ENCODE measurements at regions not wholly inside any gene's neighbourhood (a gene's known extent, or its start where the extent isn't known, plus 50 kb on each side); places are given as distances from the start of the nearest gene placed in this dataset.
A peak's percentile ranks its signal among the peaks of the same experiment; 100 is the strongest.

DNA sequence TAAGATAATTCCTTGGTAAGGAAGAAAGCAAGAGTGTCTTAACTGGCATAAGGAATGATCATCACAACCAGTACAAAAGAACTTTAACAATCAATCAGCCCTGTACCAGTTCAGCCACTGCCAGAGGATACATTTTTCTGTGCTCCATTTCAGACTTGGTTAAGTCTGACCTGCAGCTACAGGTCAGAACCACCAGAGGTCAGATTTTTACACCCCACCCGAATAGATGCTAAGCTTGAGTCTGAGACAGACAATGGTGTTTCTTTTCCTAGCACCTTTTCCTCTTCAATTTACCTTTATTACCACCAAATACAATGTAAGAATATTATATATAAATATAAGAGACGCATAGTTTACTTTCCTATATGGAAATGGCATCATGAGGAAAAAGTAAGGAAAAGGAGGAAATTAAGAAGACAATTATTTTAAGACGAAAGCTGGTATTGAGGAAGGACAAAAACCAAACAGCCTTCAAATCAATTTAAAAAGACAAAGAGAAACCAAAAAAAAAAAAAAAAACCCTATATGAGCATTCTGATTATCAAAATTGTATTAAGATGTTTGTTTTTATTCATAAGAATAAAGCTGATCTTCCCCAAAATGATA, 215.3 kb upstream of the TTC29 start:
- H3K36me3 Mint-ChIP-seq (ENCODE audit: insufficient read depth in 1 of 3, low read depth in 3 of 3): no peaks in the 10 kb centered on the region
- Histone ChIP-seq H3K79me1 (ENCODE audit: insufficient read depth, low read depth, low read length, poor library complexity, severe bottlenecking) (no peaks in the 10 kb centered on the region), H3K27me3 (ENCODE audit: insufficient read depth, low read length) (no peaks in the 10 kb centered on the region), H4K5ac (ENCODE audit: insufficient read length, low read depth, low read length) (no peak overlapping the region), H2BK12ac (ENCODE audit: insufficient read length, low read depth, low read length) (no peak overlapping the region), H3K9me3 (ENCODE audit: control insufficient read depth, low read depth, low read length) (no peaks in the 10 kb centered on the region), H3K9ac (ENCODE audit: extremely low read depth, insufficient read length, low read length) (no peak overlapping the region), H2BK15ac (ENCODE audit: low read depth, low read length) (no peak overlapping the region), H3K23me2 (ENCODE audit: insufficient read length, low read depth, low read length, poor library complexity, severe bottlenecking) (no peaks in the 10 kb centered on the region), H2AK5ac (ENCODE audit: insufficient read length, low read length) (no peak overlapping the region), H3K4me2 (ENCODE audit: insufficient read depth, insufficient read length, low read length) (no peak overlapping the region), H4K8ac (replicated peaks; ENCODE audit: insufficient read length, low read depth, low read length) (no peak overlapping the region), H3T11ph (ENCODE audit: low read length) (no peak overlapping the region), H2BK5ac (ENCODE audit: insufficient read length, low read length) (no peak overlapping the region), H2BK20ac (ENCODE audit: low read depth, low read length, poor library complexity, severe bottlenecking) (no peak overlapping the region), H4K20me1 (ENCODE audit: control insufficient read depth, insufficient read depth, insufficient read length) (no peaks in the 10 kb centered on the region), H2BK120ac (ENCODE audit: low read depth, low read length, poor library complexity, severe bottlenecking) (no peak overlapping the region), H3K56ac (ENCODE audit: insufficient read length, low read depth, low read length) (no peak overlapping the region), H2AFZ (ENCODE audit: low read length) (no peak overlapping the region), H3K23ac (ENCODE audit: insufficient read length, low read depth, low read length) (no peak overlapping the region), H3K27ac (ENCODE audit: insufficient read length, low read depth, low read length) (no peak overlapping the region), H4K91ac (ENCODE audit: insufficient read length, low read depth, low read length) (no peak overlapping the region), H3K4me1 (ENCODE audit: insufficient read depth, low read length) (no peaks in the 10 kb centered on the region), H3K18ac (ENCODE audit: insufficient read length, low read depth, low read length) (no peak overlapping the region), H3K4ac (ENCODE audit: low read depth, low read length) (no peak overlapping the region), H3K14ac (ENCODE audit: insufficient read depth, low read length) (no peak overlapping the region), H3K79me2 (ENCODE audit: insufficient read depth, low read length) (no peaks in the 10 kb centered on the region)
- no CpG with 5 or more reads among the region's 3 CpGs for WGBS (ENCODE audit: extremely low coverage, insufficient read length, low lambda C conversion rate)
- no peak overlapping the region for H3K4me3 Mint-ChIP-seq
- TF ChIP-seq CTCF (conservative IDR thresholded peaks at IDR 0.05): peak; percentile 82
- H3K4me1 Mint-ChIP-seq: peaks cover 6 to 11% of the 10 kb centered on the region in 2 experiments
- H3K9me3 Mint-ChIP-seq: no peaks in the 10 kb centered on the region
- DNase-seq: peak; percentile 40
- no peak overlapping the region for H3K27ac Mint-ChIP-seq
- H3K27me3 Mint-ChIP-seq (ENCODE audit: low read depth): peaks cover 10% of the 10 kb centered on the region

All from H9 (cell line).